Smooth muscle cell (in vitro differentiated cells): ENCODE measurements at regions not wholly inside any gene's neighbourhood (a gene's known extent, or its start where the extent isn't known, plus 50 kb on each side); places are given as distances from the start of the nearest gene placed in this dataset.

Source experiments
- DNase-seq: peaks from one replicate; lab custom pipeline; 2025; ENCODE audit not compliant: unreplicated experiment; lab: John Stamatoyannopoulos, UW
- H2AFZ ChIP-seq: fragments of 200-600 bp; sonication (generic); 2 replicates; pipeline ENCODE4 v1.6.0; 2016; ENCODE audit warnings: antibody characterized with exemption, low read depth, mild to moderate bottlenecking
- H3F3A ChIP-seq: fragments of 200-600 bp; sonication (generic); 2 replicates; pipeline ENCODE4 v1.6.0; 2017; ENCODE audit warnings: antibody characterized with exemption, low read depth
- H3K27ac ChIP-seq: fragments of 200-600 bp; sonication (generic); 2 replicates; pipeline ENCODE4 v1.5.1; 2016; ENCODE audit warnings: low read depth, mild to moderate bottlenecking
- H3K27me3 ChIP-seq: fragments of 200-600 bp; sonication (generic); 2 replicates; pipeline ENCODE4 v1.6.1; 2016; ENCODE audit warnings: low read depth, mild to moderate bottlenecking
- H3K36me3 ChIP-seq: fragments of 200-600 bp; sonication (generic); 2 replicates; pipeline ENCODE4 v1.5.1; 2016; ENCODE audit warnings: low read depth
- H3K4me1 ChIP-seq: fragments of 200-600 bp; sonication (generic); 2 replicates; pipeline ENCODE4 v1.5.1; 2016; ENCODE audit warnings: low read depth
- H3K4me2 ChIP-seq: fragments of 200-600 bp; sonication (generic); 2 replicates; pipeline ENCODE4 v1.6.0; 2016; ENCODE audit warnings: mild to moderate bottlenecking
- H3K4me3 ChIP-seq: fragments of 200-600 bp; sonication (generic); 2 replicates; pipeline ENCODE4 v1.5.1; 2016; ENCODE audit warnings: mild to moderate bottlenecking
- H3K79me2 ChIP-seq: fragments of 200-600 bp; sonication (generic); 2 replicates; pipeline ENCODE4 v1.6.0; 2016; ENCODE audit warnings: low read depth, mild to moderate bottlenecking
- H3K9ac ChIP-seq: fragments of 200-600 bp; sonication (generic); 2 replicates; pipeline ENCODE4 v1.6.0; 2016; ENCODE audit warnings: low read depth
- H3K9me3 ChIP-seq: fragments of 200-600 bp; sonication (generic); replicated peaks from 2 replicates; pipeline ENCODE4 v1.5.1; 2016; ENCODE audit warnings: low read depth
- H4K20me1 ChIP-seq: fragments of 200-600 bp; sonication (generic); 2 replicates; pipeline ENCODE4 v1.6.0; 2016; ENCODE audit warnings: low read depth
- WGBS: methylation state at CpG from one replicate; pipeline ENCODE4 v1.1.7; 2016; ENCODE audit warnings: low lambda C conversion rate; 5-methylcytosine and 5-hydroxymethylcytosine counted together
- TF ChIP-seq, protein P1 (sequence below): fragments of 200-600 bp; sonication (generic); IDR thresholded peaks from 2 replicates; pipeline ENCODE4 v1.5.1; 2017; ENCODE audit warnings: borderline replicate concordance, mild to moderate bottlenecking, antibody characterized with exemption; ENCODE audit not compliant: insufficient read depth, poor library complexity, severe bottlenecking

DNA sequence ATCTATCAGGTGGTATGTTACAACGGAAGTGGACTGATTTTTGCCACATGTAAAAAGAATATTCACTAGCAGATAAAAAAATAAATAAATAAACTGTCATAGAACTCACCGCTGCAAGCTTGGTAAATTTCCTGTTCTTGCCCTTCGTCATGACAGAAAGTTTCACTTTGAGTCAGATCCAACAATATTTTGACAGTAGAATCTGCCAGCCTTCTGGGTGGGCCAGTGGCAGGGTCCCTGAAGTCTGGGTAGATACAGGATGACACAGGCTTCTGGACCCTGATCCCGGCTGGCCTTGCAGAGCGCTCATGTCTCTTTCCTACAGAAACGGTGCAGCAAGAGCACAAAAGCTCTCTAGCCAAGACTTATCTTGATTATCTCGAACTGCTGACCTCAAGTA, 97.8 kb upstream of the PMAIP1 start:
- Histone ChIP-seq H3K4me2 (no peak overlapping the region), H3K79me2 (no peaks in the 10 kb centered on the region), H3K9ac (no peak overlapping the region), H2AFZ (no peak overlapping the region), H3K27me3 (peaks cover 11% of the 10 kb centered on the region), H3F3A (no peaks in the 10 kb centered on the region), H3K27ac (no peak overlapping the region), H3K4me3 (no peak overlapping the region), H4K20me1 (no peaks in the 10 kb centered on the region), H3K36me3 (no peaks in the 10 kb centered on the region), H3K4me1 (no peaks in the 10 kb centered on the region), H3K9me3 (no peaks in the 10 kb centered on the region)
- no peak for DNase-seq
- WGBS, result 78% methylated on average over 7 of the region's 7 CpGs
- TF ChIP-seq, protein P1, sequence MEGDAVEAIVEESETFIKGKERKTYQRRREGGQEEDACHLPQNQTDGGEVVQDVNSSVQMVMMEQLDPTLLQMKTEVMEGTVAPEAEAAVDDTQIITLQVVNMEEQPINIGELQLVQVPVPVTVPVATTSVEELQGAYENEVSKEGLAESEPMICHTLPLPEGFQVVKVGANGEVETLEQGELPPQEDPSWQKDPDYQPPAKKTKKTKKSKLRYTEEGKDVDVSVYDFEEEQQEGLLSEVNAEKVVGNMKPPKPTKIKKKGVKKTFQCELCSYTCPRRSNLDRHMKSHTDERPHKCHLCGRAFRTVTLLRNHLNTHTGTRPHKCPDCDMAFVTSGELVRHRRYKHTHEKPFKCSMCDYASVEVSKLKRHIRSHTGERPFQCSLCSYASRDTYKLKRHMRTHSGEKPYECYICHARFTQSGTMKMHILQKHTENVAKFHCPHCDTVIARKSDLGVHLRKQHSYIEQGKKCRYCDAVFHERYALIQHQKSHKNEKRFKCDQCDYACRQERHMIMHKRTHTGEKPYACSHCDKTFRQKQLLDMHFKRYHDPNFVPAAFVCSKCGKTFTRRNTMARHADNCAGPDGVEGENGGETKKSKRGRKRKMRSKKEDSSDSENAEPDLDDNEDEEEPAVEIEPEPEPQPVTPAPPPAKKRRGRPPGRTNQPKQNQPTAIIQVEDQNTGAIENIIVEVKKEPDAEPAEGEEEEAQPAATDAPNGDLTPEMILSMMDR, result no peak

DNA sequence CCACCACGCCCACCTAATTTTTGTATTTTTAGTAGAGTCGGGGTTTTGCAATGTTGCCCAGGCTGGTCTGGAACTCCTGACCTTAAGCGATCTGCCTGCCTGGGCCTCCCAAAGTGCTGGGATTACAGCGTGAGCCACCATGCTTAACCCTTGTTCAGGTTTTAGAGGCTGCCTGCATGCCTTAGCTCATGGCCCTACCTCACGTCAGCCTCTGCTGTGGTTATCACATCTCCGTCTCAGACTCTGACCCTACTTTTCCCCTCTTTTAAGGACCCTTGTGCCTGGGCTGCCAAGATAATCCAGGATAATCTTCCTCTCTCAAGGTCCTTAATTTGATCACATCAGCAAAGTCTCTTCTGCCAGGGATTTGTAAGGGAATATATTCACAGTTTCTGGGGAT, 98.2 kb upstream of the PMAIP1 start:
- Histone ChIP-seq H3K4me3 (no peak overlapping the region), H3K9ac (no peak overlapping the region), H2AFZ (no peak overlapping the region), H3K27me3 (peaks cover 10% of the 10 kb centered on the region), H4K20me1 (no peaks in the 10 kb centered on the region), H3K36me3 (no peaks in the 10 kb centered on the region), H3K79me2 (no peaks in the 10 kb centered on the region), H3K27ac (no peak overlapping the region), H3F3A (no peaks in the 10 kb centered on the region), H3K4me1 (no peaks in the 10 kb centered on the region), H3K4me2 (no peak overlapping the region), H3K9me3 (no peaks in the 10 kb centered on the region)
- DNase-seq, result no peak
- TF ChIP-seq, protein P1, result no peak
- 88% methylated on average over 6 of the region's 6 CpGs for WGBS

DNA sequence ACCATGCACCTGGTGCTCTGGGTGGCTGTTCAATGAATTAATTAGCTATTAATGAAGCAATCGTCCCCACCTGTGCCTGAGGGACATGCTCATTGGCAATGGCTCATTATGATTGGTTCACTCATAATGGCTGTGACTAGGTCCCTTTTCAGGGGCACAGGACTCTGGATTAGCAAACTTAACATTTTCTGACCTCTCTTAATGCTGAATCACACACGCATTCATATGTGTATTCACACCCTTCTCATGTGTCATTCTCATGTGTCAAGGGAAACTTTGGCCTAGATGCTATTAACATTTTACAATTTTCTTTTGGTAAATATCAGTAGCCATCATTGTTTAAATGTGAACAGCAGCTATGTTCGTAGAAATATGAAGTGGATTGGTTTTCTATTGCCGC, 98.9 kb upstream of the PMAIP1 start:
- H3K4me2 ChIP-seq, result no peak overlapping the region
- H3K27me3 ChIP-seq, result peaks cover 7% of the 10 kb centered on the region
- no peaks in the 10 kb centered on the region for H3K9me3 ChIP-seq
- H3K4me3 ChIP-seq, result no peak overlapping the region
- DNase-seq, result no peak
- no peak overlapping the region for H3K27ac ChIP-seq
- H3K36me3 ChIP-seq, result no peaks in the 10 kb centered on the region
- H4K20me1 ChIP-seq, result no peaks in the 10 kb centered on the region
- no peaks in the 10 kb centered on the region for H3K79me2 ChIP-seq
- TF ChIP-seq, protein P1, result no peak
- WGBS, result 77% methylated on average over 4 of the region's 4 CpGs
- no peaks in the 10 kb centered on the region for H3F3A ChIP-seq
- no peaks in the 10 kb centered on the region for H3K4me1 ChIP-seq
- no peak overlapping the region for H3K9ac ChIP-seq
- no peak overlapping the region for H2AFZ ChIP-seq

DNA sequence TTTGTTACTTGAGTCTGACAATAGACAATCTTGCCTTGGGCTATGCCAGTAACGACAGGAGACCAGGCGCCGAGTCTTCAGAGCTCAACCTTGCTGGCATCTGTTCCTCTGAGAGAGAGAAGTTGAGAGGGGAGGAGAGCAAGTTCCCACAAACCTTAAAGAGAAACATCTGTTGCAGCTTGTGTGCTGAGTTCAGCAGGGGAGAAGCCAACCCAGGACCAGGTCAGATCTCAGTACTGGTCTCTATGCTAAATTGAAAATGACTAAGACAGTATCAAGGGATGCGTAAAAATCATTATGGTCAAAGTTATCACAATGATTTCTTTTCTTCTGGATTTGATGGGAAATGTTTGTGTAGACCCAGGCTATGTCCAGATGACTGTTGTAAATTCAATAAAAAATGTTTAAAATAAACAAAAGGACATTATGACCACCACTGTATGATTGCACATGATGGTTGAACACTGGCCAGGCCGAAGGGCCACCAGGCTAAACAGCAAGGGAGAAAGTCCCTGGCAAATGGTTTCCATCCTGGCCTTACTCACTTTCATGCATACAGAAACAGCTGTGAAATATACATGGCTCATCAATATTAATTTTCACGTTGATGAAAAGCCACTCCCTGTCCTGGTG, 100.3 kb upstream of the PMAIP1 start:
- H3K9me3 ChIP-seq, result no peaks in the 10 kb centered on the region
- DNase-seq, result no peak
- H3K27ac ChIP-seq, result no peak overlapping the region
- no peak overlapping the region for H3K4me2 ChIP-seq
- no peaks in the 10 kb centered on the region for H3K36me3 ChIP-seq
- no peak overlapping the region for H3K4me3 ChIP-seq
- no peaks in the 10 kb centered on the region for H3F3A ChIP-seq
- TF ChIP-seq, protein P1, result no peak
- no peaks in the 10 kb centered on the region for H3K79me2 ChIP-seq
- no peaks in the 10 kb centered on the region for H3K4me1 ChIP-seq
- 82% methylated on average over 6 of the region's 6 CpGs for WGBS
- H4K20me1 ChIP-seq, result no peaks in the 10 kb centered on the region
- H2AFZ ChIP-seq, result no peak overlapping the region
- H3K27me3 ChIP-seq, result peaks cover 7% of the 10 kb centered on the region
- no peak overlapping the region for H3K9ac ChIP-seq
